Liver (tissue), 7 donors: ENCODE measurements at regions not wholly inside any gene's neighbourhood (a gene's known extent, or its start where the extent isn't known, plus 50 kb on each side); places are given as distances from the start of the nearest gene placed in this dataset.

Experiments used
- DNase-seq: peaks from one replicate; pipeline ENCODE4 v3.0.0-alpha.2; 2017; ENCODE audit warnings: low spot score
- H3K27ac ChIP-seq, 2 donors: one replicate each; pipeline ENCODE4 v1.7.0; 2013; ENCODE audit warnings: inconsistent platforms in 2 of 2, low read length in 2 of 2, control low read depth in 1 of 2, low read depth in 1 of 2, mild to moderate bottlenecking in 1 of 2
- H3K27me3 ChIP-seq, 4 donors: one replicate each; pipeline versions ENCODE4 v1.6.1 to v1.7.0; 2013; ENCODE audit warnings: low read length in 3 of 4, inconsistent platforms in 1 of 4, mild to moderate bottlenecking in 1 of 4, moderate library complexity in 1 of 4; ENCODE audit not compliant: control insufficient read depth in 4 of 4, insufficient read depth in 4 of 4
- H3K36me3 ChIP-seq, 4 donors: one replicate each; pipeline versions ENCODE4 v1.6.1 to v1.7.0; 2013; ENCODE audit warnings: low read length in 3 of 4, mild to moderate bottlenecking in 3 of 4, low read depth in 1 of 4, moderate library complexity in 1 of 4; ENCODE audit not compliant: control insufficient read depth in 4 of 4, insufficient read depth in 3 of 4
- H3K4me1 ChIP-seq, 4 donors: one replicate each; pipeline versions ENCODE4 v1.6.1 to v1.7.0; 2013; ENCODE audit warnings: low read length in 3 of 4, mild to moderate bottlenecking in 3 of 4, moderate library complexity in 1 of 4; ENCODE audit not compliant: control insufficient read depth in 4 of 4, insufficient read depth in 4 of 4
- H3K4me3 ChIP-seq, 3 donors: one replicate each; pipeline versions ENCODE4 v1.6.1 to v1.7.0; 2013; ENCODE audit warnings: low read length in 3 of 3, control low read depth in 1 of 3, low read depth in 1 of 3, mild to moderate bottlenecking in 1 of 3
- H3K9ac ChIP-seq, 2 donors: one replicate each; pipeline ENCODE4 v1.7.0; 2013; ENCODE audit warnings: low read length in 2 of 2, mild to moderate bottlenecking in 2 of 2, moderate library complexity in 2 of 2, control low read depth in 1 of 2, low read depth in 1 of 2
- H3K9me3 ChIP-seq, 4 donors: one replicate each; pipeline versions ENCODE4 v1.6.1 to v1.7.0; 2013; ENCODE audit warnings: low read length in 3 of 4; ENCODE audit not compliant: control insufficient read depth in 4 of 4
- ATF3 ChIP-seq: IDR thresholded peaks from 2 replicates; pipeline ENCODE4 v1.6.1; 2016; ENCODE audit warnings: antibody characterized with exemption
- EGR1 ChIP-seq, 2 donors: IDR thresholded peaks; 2 replicates each; pipeline ENCODE4 v1.6.1; 2016 to 2018; ENCODE audit warnings: antibody characterized with exemption in 2 of 2, low read depth in 2 of 2
- FOXA2 ChIP-seq: IDR thresholded peaks from 2 replicates; pipeline ENCODE4 v1.6.1; 2016; ENCODE audit warnings: antibody characterized with exemption
- GABPA ChIP-seq, 2 donors: IDR thresholded peaks in 1 of 2; conservative IDR thresholded peaks in 1 of 2; 2 replicates each; pipeline ENCODE4 v1.6.1; 2016; ENCODE audit warnings: antibody characterized with exemption in 2 of 2, mild to moderate bottlenecking in 1 of 2, moderate library complexity in 1 of 2
- HNF4A ChIP-seq, 2 donors: conservative IDR thresholded peaks; 2 replicates each; pipeline ENCODE4 v1.6.1; 2016; ENCODE audit warnings: antibody characterized with exemption in 2 of 2, mild to moderate bottlenecking in 2 of 2
- HNF4G ChIP-seq: IDR thresholded peaks from 2 replicates; pipeline ENCODE4 v1.6.1; 2016; ENCODE audit warnings: antibody characterized with exemption
- JUND ChIP-seq, 2 donors: IDR thresholded peaks; 2 replicates each; pipeline ENCODE4 v1.6.1; 2016; ENCODE audit warnings: antibody characterized with exemption in 2 of 2
- NR2F2 ChIP-seq: IDR thresholded peaks from 2 replicates; pipeline ENCODE4 v1.6.1; 2016; ENCODE audit warnings: antibody characterized with exemption
- RXRA ChIP-seq, 2 donors: IDR thresholded peaks; 2 replicates each; pipeline ENCODE4 v1.6.1; 2017 to 2018; ENCODE audit warnings: antibody characterized with exemption in 2 of 2, mild to moderate bottlenecking in 1 of 2
- YY1 ChIP-seq: IDR thresholded peaks from 2 replicates; pipeline ENCODE4 v1.6.1; 2016; ENCODE audit warnings: antibody characterized with exemption, mild to moderate bottlenecking
- WGBS: extraction: QIAGEN DNeasy Blood & Tissue Kit; methylation state at CpG from one replicate; pipeline ENCODE4 v1.1.7; 2013; 5-methylcytosine and 5-hydroxymethylcytosine counted together
- TF ChIP-seq, protein P1 (sequence below): IDR thresholded peaks from 2 replicates; pipeline ENCODE4 v1.6.1; 2016; ENCODE audit warnings: antibody characterized with exemption
- TF ChIP-seq, protein P2 (sequence below): IDR thresholded peaks from 2 replicates; pipeline ENCODE4 v1.6.1; 2016; ENCODE audit warnings: antibody characterized with exemption
- donor health status: healthy.
- donor health status: healthy.
- donor health status: healthy.
- donor health status: healthy.

DNA sequence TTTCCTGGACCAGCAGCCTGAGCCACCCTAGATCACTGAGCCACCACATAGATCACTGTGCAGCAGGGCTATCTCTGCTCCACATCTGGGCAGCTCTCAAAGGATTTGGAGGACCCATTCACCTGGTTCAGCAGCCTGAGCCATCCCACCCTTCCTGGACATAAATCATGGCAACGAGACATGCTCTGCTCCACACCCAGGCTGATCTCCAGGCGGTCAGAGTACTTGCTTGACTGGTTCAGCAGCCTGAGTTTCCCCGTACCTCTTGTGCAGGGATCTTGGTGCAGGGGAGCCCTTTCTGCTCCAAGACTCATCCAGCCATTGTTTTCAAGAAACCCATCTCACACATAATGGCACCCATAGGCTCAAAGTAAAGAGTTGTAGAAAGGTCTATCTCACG lies 195.3 kb downstream of the LIG4 start (continued):
- TF ChIP-seq EGR1 (IDR thresholded peaks at IDR 0.05; ENCODE audit: low read depth in 2 of 2) (no peak), NR2F2 (no peak), FOXA2 (no peak)
- TF ChIP-seq, protein P1, sequence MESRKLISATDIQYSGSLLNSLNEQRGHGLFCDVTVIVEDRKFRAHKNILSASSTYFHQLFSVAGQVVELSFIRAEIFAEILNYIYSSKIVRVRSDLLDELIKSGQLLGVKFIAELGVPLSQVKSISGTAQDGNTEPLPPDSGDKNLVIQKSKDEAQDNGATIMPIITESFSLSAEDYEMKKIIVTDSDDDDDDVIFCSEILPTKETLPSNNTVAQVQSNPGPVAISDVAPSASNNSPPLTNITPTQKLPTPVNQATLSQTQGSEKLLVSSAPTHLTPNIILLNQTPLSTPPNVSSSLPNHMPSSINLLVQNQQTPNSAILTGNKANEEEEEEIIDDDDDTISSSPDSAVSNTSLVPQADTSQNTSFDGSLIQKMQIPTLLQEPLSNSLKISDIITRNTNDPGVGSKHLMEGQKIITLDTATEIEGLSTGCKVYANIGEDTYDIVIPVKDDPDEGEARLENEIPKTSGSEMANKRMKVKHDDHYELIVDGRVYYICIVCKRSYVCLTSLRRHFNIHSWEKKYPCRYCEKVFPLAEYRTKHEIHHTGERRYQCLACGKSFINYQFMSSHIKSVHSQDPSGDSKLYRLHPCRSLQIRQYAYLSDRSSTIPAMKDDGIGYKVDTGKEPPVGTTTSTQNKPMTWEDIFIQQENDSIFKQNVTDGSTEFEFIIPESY, result no peak

GRCh38 chr13:108018371-108018870 lies 196.9 kb downstream of the LIG4 start:
- peaks cover 0 to 10% (median 0%) of the 10 kb centered on the region in 4 donors for H3K9me3 ChIP-seq
- DNase-seq, result no peak
- H3K4me3 ChIP-seq, result no peak overlapping the region
- 83% methylated on average over 2 of the region's 2 CpGs for WGBS
- no peak overlapping the region for H3K9ac ChIP-seq
- no peaks in the 10 kb centered on the region for H3K36me3 ChIP-seq
- no peaks in the 10 kb centered on the region for H3K4me1 ChIP-seq
- no peaks in the 10 kb centered on the region for H3K27me3 ChIP-seq
- TF ChIP-seq, protein P2, sequence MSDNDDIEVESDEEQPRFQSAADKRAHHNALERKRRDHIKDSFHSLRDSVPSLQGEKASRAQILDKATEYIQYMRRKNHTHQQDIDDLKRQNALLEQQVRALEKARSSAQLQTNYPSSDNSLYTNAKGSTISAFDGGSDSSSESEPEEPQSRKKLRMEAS, result no peak
- no peak for TF ChIP-seq JUND (IDR thresholded peaks at IDR 0.05)
- TF ChIP-seq GABPA (IDR thresholded peaks at IDR 0.05 in 1 of 2, conservative IDR thresholded peaks at IDR 0.05 in 1 of 2), result no peak
- H3K27ac ChIP-seq, result no peak overlapping the region

GRCh38 chr13:108006619-108007018 lies 208.7 kb downstream of the LIG4 start:
- DNase-seq, result no peak
- TF ChIP-seq NR2F2, result no peak
- no peak for TF ChIP-seq HNF4A (conservative IDR thresholded peaks at IDR 0.05)
- TF ChIP-seq HNF4G, result no peak
- no peak for TF ChIP-seq ATF3
- TF ChIP-seq RXRA (IDR thresholded peaks at IDR 0.05), result no peak
- Histone ChIP-seq H3K9me3 (no peaks in the 10 kb centered on the region), H3K4me3 (no peak overlapping the region), H3K9ac (no peak overlapping the region), H3K27me3 (no peaks in the 10 kb centered on the region), H3K36me3 (no peaks in the 10 kb centered on the region), H3K27ac (no peak overlapping the region), H3K4me1 (no peaks in the 10 kb centered on the region)
- 86% methylated on average over 9 of the region's 9 CpGs for WGBS

GRCh38 chr13:108005231-108005630 lies 210.1 kb downstream of the LIG4 start:
- DNase-seq, result no peak
- Histone ChIP-seq H3K4me1 (no peaks in the 10 kb centered on the region), H3K27ac (no peak overlapping the region), H3K36me3 (no peaks in the 10 kb centered on the region), H3K9me3 (no peaks in the 10 kb centered on the region), H3K27me3 (no peaks in the 10 kb centered on the region), H3K4me3 (no peak overlapping the region), H3K9ac (no peak overlapping the region)
- WGBS, result 73% methylated on average over 3 of the region's 3 CpGs
- TF ChIP-seq GABPA (IDR thresholded peaks at IDR 0.05 in 1 of 2, conservative IDR thresholded peaks at IDR 0.05 in 1 of 2), result no peak
- TF ChIP-seq RXRA (IDR thresholded peaks at IDR 0.05), result no peak
- no peak for TF ChIP-seq HNF4A (conservative IDR thresholded peaks at IDR 0.05)
- no peak for TF ChIP-seq FOXA2
- TF ChIP-seq YY1, result no peak
- no peak for TF ChIP-seq EGR1 (IDR thresholded peaks at IDR 0.05; ENCODE audit: low read depth in 2 of 2)
- TF ChIP-seq HNF4G, result no peak
- no peak for TF ChIP-seq NR2F2
- no peak for TF ChIP-seq ATF3
- TF ChIP-seq, protein P2, result no peak
